H1 (cell line): ENCODE measurements at regions not wholly inside any gene's neighbourhood (a gene's known extent, or its start where the extent isn't known, plus 50 kb on each side); places are given as distances from the start of the nearest gene placed in this dataset.

Experiments
- CBX5 ChIP-seq: fragments of 300-800, 300-1000 bp; sonication (generic); IDR thresholded peaks from 2 replicates; pipeline ENCODE4 v1.7.1; 2016; ENCODE audit warnings: antibody characterized with exemption, low read length, low read depth
- CHD7 ChIP-seq: fragments of 300-600 bp; sonication (generic); IDR thresholded peaks from 2 replicates; pipeline ENCODE4 v1.7.1; 2012; ENCODE audit warnings: low read length, moderate library complexity, mild to moderate bottlenecking, inconsistent platforms; ENCODE audit not compliant: insufficient replicate concordance
- CREB1 ChIP-seq: IDR thresholded peaks from 2 replicates; pipeline ENCODE4 v1.6.1; 2012; ENCODE audit warnings: inconsistent platforms
- HDAC6 ChIP-seq: IDR thresholded peaks from one replicate; pipeline ENCODE4 v1.7.1; 2012; ENCODE audit warnings: low read depth, mild to moderate bottlenecking, inconsistent platforms, low read length, moderate library complexity
- SIN3A ChIP-seq, 2 experiments: IDR thresholded peaks in 1 of 2; conservative IDR thresholded peaks in 1 of 2; 2 replicates each; pipeline ENCODE4 v1.6.1; 2011 to 2012; ENCODE audit warnings: low read length in 2 of 2, improper control_type of control experiment in 1 of 2, low read depth in 1 of 2, mild to moderate bottlenecking in 1 of 2
- SP1 ChIP-seq: IDR thresholded peaks from 2 replicates; pipeline ENCODE4 v1.6.1; 2011; ENCODE audit warnings: low read depth, low read length
- ZNF274 ChIP-seq: IDR thresholded peaks from 2 replicates; pipeline ENCODE4 v1.7.0; 2012; ENCODE audit warnings: low read length, borderline replicate concordance; ENCODE audit errors: extremely low read depth

- no peak for TF ChIP-seq CHD7
- TF ChIP-seq SP1, result no peak
- TF ChIP-seq SIN3A (conservative IDR thresholded peaks at IDR 0.05 in 1 of 2, IDR thresholded peaks at IDR 0.05 in 1 of 2; ENCODE audit: low read depth in 1 of 2, low read length in 2 of 2), result no peak
- TF ChIP-seq HDAC6, result no peak
- no peak for TF ChIP-seq CBX5
- no peak for TF ChIP-seq ZNF274
- TF ChIP-seq CREB1, result no peak
Observed at GRCh38 chr14:87079416-87079815, 913.6 kb downstream of the GALC start (continued).
